Esophagus muscularis mucosa (tissue), 4 donors: ENCODE measurements at regions not wholly inside any gene's neighbourhood (a gene's known extent, or its start where the extent isn't known, plus 50 kb on each side); places are given as distances from the start of the nearest gene placed in this dataset.
"Not testable (repeated sequence)": the region's sequence is repeated elsewhere in the genome, so short reads cannot be mapped to it uniquely, and the experiment has no call there.

ENCODE experiments used
- DNase-seq: peaks from one replicate; pipeline ENCODE4 v3.0.0-alpha.2; 2017; ENCODE audit errors: extremely low spot score
- H3K27ac ChIP-seq, 4 donors: fragments of 200-600 bp; sonication (generic); replicated peaks in 1 of 4; 1 replicate in 3 of 4; 2 replicates in 1 of 4; pipeline ENCODE4 v1.5.1; 2016 to 2019; ENCODE audit warnings: mild to moderate bottlenecking in 1 of 4
- H3K27me3 ChIP-seq, 4 donors: fragments of 200-600 bp; sonication (generic); one replicate each; pipeline versions ENCODE4 v1.5.1 to v1.6.0; 2016 to 2019
- H3K36me3 ChIP-seq, 4 donors: fragments of 200-600 bp; sonication (generic); one replicate each; pipeline ENCODE4 v1.5.1; 2016 to 2019
- H3K4me1 ChIP-seq, 4 donors: fragments of 200-600 bp; sonication (generic); one replicate each; pipeline ENCODE4 v1.5.1; 2016 to 2019
- H3K4me3 ChIP-seq, 4 donors: fragments of 200-600 bp; sonication (generic); 1 replicate in 2 of 4; 2 replicates in 2 of 4; pipeline ENCODE4 v1.5.1; 2016 to 2019; ENCODE audit warnings: mild to moderate bottlenecking in 4 of 4, moderate library complexity in 1 of 4
- H3K9me3 ChIP-seq, 4 donors: fragments of 200-600 bp; sonication (generic); 1 replicate in 3 of 4; 2 replicates in 1 of 4; pipeline ENCODE4 v1.5.1; 2016 to 2019
- CTCF ChIP-seq, 3 experiments: fragments of 200-600 bp in 2 of 3; fragments of 450-650 bp in 1 of 3; sonication (generic) in 2 of 3; IDR thresholded peaks; one replicate each; pipeline ENCODE4 v1.5.1; 2017 to 2019; ENCODE audit warnings: antibody characterized with exemption in 3 of 3, mild to moderate bottlenecking in 2 of 3, moderate library complexity in 1 of 3
- EP300 ChIP-seq: sonication (generic); formaldehyde crosslinking; IDR thresholded peaks from one replicate; pipeline ENCODE4 v1.6.1; 2017; ENCODE audit warnings: antibody characterized with exemption
- POLR2A ChIP-seq: fragments of 450-650 bp; IDR thresholded peaks from one replicate; pipeline ENCODE4 v1.6.1; 2017; ENCODE audit warnings: antibody characterized with exemption, moderate library complexity, mild to moderate bottlenecking, low read depth
- POLR2AphosphoS5 ChIP-seq, 2 donors: sonication (generic); formaldehyde crosslinking; IDR thresholded peaks; one replicate each; pipeline ENCODE4 v1.6.1; 2017; ENCODE audit warnings: antibody characterized with exemption in 2 of 2
- WGBS: methylation state at CpG from one replicate; pipeline ENCODE4 v1.1.5; 2018; 5-methylcytosine and 5-hydroxymethylcytosine counted together
- intact Hi-C: fragments of 100-400 bp; cut with DNase I; formaldehyde crosslinking; loops from one replicate; pipeline ENCODE4 v1.15.1; 2023

GRCh38 chr20:52041966-52042365 is 149.6 kb downstream of the ZFP64 start:
- Histone ChIP-seq H3K4me1 (no peaks in the 10 kb centered on the region), H3K27ac (no peak overlapping the region), H3K9me3 (no peaks in the 10 kb centered on the region), H3K27me3 (no peaks in the 10 kb centered on the region), H3K4me3 (no peak overlapping the region), H3K36me3 (no peaks in the 10 kb centered on the region)
- TF ChIP-seq CTCF (IDR thresholded peaks at IDR 0.05) (no peak), POLR2A (no peak), EP300 (no peak), POLR2AphosphoS5 (IDR thresholded peaks at IDR 0.05) (no peak)
- DNase-seq = no peak
- intact Hi-C loops = no loop called here
- WGBS = 96% methylated on average over 6 of the region's 6 CpGs

GRCh38 chr20:52039790-52040189 is 151.8 kb downstream of the ZFP64 start:
- WGBS = 80% methylated on average over 7 of the region's 7 CpGs
- no peak for TF ChIP-seq POLR2A
- TF ChIP-seq POLR2AphosphoS5 (IDR thresholded peaks at IDR 0.05) = no peak
- no peak for TF ChIP-seq EP300
- TF ChIP-seq CTCF (IDR thresholded peaks at IDR 0.05) = no peak
- intact Hi-C loops = no loop called here
- H3K4me3 ChIP-seq = no peak overlapping the region
- H3K27ac ChIP-seq = no peak overlapping the region
- no peaks in the 10 kb centered on the region for H3K27me3 ChIP-seq
- H3K36me3 ChIP-seq = no peaks in the 10 kb centered on the region
- no peaks in the 10 kb centered on the region for H3K4me1 ChIP-seq
- no peaks in the 10 kb centered on the region for H3K9me3 ChIP-seq
- no peak for DNase-seq

- DNase-seq, H3K27me3 ChIP-seq, H3K4me1 ChIP-seq, intact Hi-C loops, H3K27ac ChIP-seq, H3K36me3 ChIP-seq, H3K9me3 ChIP-seq, H3K4me3 ChIP-seq: not testable (repeated sequence)
- WGBS = 93% methylated on average over 9 of the region's 9 CpGs
Measured at GRCh38 chr20:52038632-52039031, 152.9 kb downstream of the ZFP64 start.

- DNase-seq = no peak
- H3K9me3 ChIP-seq = no peaks in the 10 kb centered on the region
- intact Hi-C loops = no loop called here
- no peaks in the 10 kb centered on the region for H3K36me3 ChIP-seq
- H3K27ac ChIP-seq = no peak overlapping the region
- no peak overlapping the region for H3K4me3 ChIP-seq
- no peaks in the 10 kb centered on the region for H3K4me1 ChIP-seq
- WGBS = 93% methylated on average over 5 of the region's 5 CpGs
- no peaks in the 10 kb centered on the region for H3K27me3 ChIP-seq
- TF ChIP-seq POLR2AphosphoS5 (IDR thresholded peaks at IDR 0.05) (no peak), POLR2A (no peak), CTCF (IDR thresholded peaks at IDR 0.05) (no peak), EP300 (no peak)
Measured at GRCh38 chr20:52037370-52037769, 154.2 kb downstream of the ZFP64 start.

- WGBS = 100% methylated on average over 1 of the region's 1 CpG
- Histone ChIP-seq H3K9me3 (no peaks in the 10 kb centered on the region), H3K36me3 (no peaks in the 10 kb centered on the region), H3K27ac (no peak overlapping the region), H3K4me1 (peaks cover 0 to 8% (median 2%) of the 10 kb centered on the region in 4 donors), H3K4me3 (no peak overlapping the region), H3K27me3 (no peaks in the 10 kb centered on the region)
- TF ChIP-seq POLR2A = no peak
- TF ChIP-seq EP300 = no peak
- TF ChIP-seq POLR2AphosphoS5 (IDR thresholded peaks at IDR 0.05) = no peak
- TF ChIP-seq CTCF (IDR thresholded peaks at IDR 0.05) = no peak
- no peak for DNase-seq
- intact Hi-C loops = no loop called here
Measured at GRCh38 chr20:52035977-52036376, 155.6 kb downstream of the ZFP64 start.
